ENCODE measurements at regions not wholly inside any gene's neighbourhood (a gene's known extent, or its start where the extent isn't known, plus 50 kb on each side); places are given as distances from the start of the nearest gene placed in this dataset.

DNA sequence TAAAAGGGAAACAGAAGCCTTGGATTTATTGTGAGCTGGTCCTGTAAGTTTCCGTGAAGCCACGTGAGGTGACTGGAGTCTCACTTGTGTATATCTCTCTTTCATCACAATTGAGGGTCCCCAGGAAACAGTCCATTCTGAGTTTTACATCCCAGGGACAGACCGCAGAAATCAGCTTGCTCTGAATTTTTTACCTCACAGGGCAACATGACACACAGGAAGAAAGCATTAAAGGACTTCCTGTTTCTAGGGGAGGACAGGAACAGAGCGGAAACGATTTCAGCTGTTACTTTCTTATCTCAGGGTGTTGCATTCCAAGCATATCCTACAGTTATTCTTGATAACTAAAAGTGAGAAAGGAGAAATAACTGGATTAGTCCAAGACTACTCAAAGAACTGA lies 553.5 kb downstream of the TRAM1L1 start:
- H3K4me3 ChIP-seq (replicated peaks in 1 of 2; ENCODE audit: low read depth in 2 of 2, low read length in 2 of 2), result no peak overlapping the region
- TF ChIP-seq, protein P1, sequence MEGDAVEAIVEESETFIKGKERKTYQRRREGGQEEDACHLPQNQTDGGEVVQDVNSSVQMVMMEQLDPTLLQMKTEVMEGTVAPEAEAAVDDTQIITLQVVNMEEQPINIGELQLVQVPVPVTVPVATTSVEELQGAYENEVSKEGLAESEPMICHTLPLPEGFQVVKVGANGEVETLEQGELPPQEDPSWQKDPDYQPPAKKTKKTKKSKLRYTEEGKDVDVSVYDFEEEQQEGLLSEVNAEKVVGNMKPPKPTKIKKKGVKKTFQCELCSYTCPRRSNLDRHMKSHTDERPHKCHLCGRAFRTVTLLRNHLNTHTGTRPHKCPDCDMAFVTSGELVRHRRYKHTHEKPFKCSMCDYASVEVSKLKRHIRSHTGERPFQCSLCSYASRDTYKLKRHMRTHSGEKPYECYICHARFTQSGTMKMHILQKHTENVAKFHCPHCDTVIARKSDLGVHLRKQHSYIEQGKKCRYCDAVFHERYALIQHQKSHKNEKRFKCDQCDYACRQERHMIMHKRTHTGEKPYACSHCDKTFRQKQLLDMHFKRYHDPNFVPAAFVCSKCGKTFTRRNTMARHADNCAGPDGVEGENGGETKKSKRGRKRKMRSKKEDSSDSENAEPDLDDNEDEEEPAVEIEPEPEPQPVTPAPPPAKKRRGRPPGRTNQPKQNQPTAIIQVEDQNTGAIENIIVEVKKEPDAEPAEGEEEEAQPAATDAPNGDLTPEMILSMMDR (IDR thresholded peaks at IDR 0.05; ENCODE audit: low read depth, low read length), result no peak
- no peak for DNase-seq (ENCODE audit: low read depth in 2 of 2)

DNA sequence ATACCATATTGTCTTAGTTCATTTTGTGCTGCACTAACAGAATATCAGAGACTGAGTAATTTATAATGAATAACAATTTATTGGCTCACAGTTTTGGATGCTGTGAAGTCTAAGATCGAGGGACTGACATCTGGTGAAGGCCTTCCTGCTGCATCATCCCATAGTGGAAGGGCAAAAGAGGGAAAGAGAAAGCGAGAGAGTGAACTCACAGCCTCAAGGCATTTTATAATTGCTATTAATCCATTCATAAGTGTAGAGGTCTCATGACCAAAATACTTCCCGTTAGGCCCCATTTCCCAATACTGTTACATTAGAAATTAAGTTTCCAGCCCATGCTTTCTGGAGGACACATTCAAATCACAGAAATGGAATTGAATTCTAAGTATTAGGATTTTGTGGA lies 554.4 kb downstream of the TRAM1L1 start:
- H3K4me3 ChIP-seq (replicated peaks in 1 of 2; ENCODE audit: low read depth in 2 of 2, low read length in 2 of 2), result no peak overlapping the region
- TF ChIP-seq, protein P1 (IDR thresholded peaks at IDR 0.05; ENCODE audit: low read depth, low read length), result no peak
- DNase-seq (ENCODE audit: low read depth in 2 of 2), result no peak

DNA sequence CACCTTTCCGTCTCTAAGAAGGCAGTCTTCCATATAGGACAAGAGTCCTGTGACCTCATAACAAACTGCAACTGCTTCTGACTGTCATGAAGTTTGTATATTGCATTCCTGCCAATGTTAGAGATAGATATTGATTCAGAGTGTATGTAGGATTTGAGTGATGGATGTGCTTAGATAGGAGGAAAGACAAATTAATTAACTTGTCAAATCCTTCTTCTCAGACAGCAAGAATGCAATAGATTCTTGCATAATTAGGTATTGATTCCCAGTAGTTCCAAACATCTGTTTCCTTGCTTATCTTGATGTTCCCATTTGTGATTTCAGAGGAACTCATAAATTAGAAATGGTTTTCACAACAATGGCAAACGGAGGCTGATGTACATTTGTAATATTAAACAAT lies 555.3 kb downstream of the TRAM1L1 start:
- H3K4me3 ChIP-seq (replicated peaks in 1 of 2; ENCODE audit: low read depth in 2 of 2, low read length in 2 of 2), result no peak overlapping the region
- TF ChIP-seq, protein P1 (IDR thresholded peaks at IDR 0.05; ENCODE audit: low read depth, low read length), result no peak
- no peak for DNase-seq (ENCODE audit: low read depth in 2 of 2)

DNA sequence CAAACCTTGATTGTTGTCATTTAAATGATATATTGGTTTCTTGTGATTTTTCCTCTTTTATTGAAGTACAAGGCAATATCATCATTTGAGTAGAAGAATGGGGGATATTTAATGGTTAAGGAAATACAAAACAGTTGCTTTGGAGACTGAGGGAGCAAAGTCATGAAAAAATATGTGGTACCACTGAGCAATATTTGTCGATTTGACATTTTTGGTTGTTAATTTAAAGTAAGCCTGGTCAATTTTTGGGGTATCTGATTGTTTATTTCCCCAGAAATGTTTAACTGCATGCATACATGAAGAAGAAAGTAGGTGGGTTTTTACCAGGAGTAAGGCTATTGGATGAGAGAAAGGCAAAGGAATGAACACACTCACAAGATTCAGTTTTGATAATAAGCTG lies 556.2 kb downstream of the TRAM1L1 start:
- H3K4me3 ChIP-seq (replicated peaks in 1 of 2; ENCODE audit: low read depth in 2 of 2, low read length in 2 of 2), result no peak overlapping the region
- DNase-seq (ENCODE audit: low read depth in 2 of 2), result no peak
- TF ChIP-seq, protein P1 (IDR thresholded peaks at IDR 0.05; ENCODE audit: low read depth, low read length), result no peak

DNA sequence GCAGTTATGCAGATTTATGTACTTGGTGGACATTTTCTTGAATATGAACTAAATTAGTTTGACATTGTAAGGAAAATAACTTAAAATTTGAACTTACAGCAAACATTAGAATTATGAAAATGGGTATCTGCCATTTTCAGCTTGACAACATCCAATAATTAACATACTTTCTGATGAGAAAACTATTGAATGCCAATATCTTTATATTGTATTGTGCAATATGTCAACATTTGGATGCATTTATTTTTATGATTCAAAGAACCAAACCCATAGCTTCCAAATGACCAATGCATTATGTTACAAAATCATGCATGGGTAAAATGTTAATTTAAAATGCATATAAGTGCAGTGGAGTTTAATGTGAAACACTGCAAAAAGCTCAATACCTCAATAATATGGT lies 562.5 kb downstream of the TRAM1L1 start:
- no peak overlapping the region for H3K4me3 ChIP-seq (replicated peaks in 1 of 2; ENCODE audit: low read depth in 2 of 2, low read length in 2 of 2)
- DNase-seq (ENCODE audit: low read depth in 2 of 2), result no peak
- TF ChIP-seq, protein P1 (IDR thresholded peaks at IDR 0.05; ENCODE audit: low read depth, low read length), result no peak

DNA sequence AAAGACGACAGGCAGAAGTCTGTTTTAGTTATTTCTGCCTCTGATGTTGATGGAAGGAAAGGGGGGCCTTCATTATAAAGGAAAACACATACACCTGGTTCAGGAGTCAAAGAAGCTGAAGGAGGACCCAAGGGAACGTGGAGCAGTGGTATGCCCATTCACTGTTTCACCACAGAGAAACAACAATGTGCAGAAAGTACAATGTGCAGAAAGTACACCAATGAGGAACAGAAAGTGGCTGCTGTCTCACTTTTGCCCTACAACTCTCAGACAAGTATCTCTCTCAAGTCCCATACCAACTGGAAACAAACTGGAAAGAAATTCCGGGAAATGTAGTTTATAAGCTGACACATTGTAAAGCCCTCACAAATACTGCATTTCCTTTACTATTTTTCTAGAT lies 564.5 kb downstream of the TRAM1L1 start:
- TF ChIP-seq, protein P1 (IDR thresholded peaks at IDR 0.05; ENCODE audit: low read depth, low read length), result no peak
- H3K4me3 ChIP-seq (replicated peaks in 1 of 2; ENCODE audit: low read depth in 2 of 2, low read length in 2 of 2), result no peak overlapping the region
- no peak for DNase-seq (ENCODE audit: low read depth in 2 of 2)

DNA sequence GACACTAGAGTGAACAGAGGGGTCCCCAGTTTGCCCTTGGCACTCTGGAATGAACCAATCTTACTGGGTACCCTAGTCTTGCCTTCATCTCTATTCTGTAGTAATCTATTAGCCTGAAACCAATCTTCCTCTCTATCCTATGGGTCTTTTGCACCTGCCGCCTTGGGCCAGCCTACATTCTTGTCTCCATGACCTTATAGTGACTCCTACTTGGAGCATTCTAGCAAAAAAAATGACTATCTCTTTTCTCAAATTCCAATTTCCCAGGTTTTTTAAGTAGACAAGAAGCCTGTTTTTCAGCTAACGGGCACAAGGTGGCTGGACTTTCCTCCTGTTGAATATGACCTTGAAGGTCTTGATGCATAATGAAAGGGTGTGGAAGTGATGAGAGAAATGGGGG lies 568.7 kb downstream of the TRAM1L1 start:
- H3K4me3 ChIP-seq (replicated peaks in 1 of 2; ENCODE audit: low read depth in 2 of 2, low read length in 2 of 2), result no peak overlapping the region
- TF ChIP-seq, protein P1 (IDR thresholded peaks at IDR 0.05; ENCODE audit: low read depth, low read length), result no peak
- DNase-seq (ENCODE audit: low read depth in 2 of 2), result no peak
